Hepatocyte (in vitro differentiated cells): ENCODE measurements at regions not wholly inside any gene's neighbourhood (a gene's known extent, or its start where the extent isn't known, plus 50 kb on each side); places are given as distances from the start of the nearest gene placed in this dataset.

Experiments
- EZH2phosphoT487 ChIP-seq: fragments of 200-600 bp; sonication (generic); IDR thresholded peaks from one replicate; pipeline ENCODE4 v1.6.1; 2018; ENCODE audit warnings: antibody characterized with exemption, mild to moderate bottlenecking, low read depth, moderate library complexity; ENCODE audit not compliant: unreplicated experiment, severe bottlenecking
- TF ChIP-seq, protein P1 (sequence below): fragments of 200-600 bp; sonication (generic); IDR thresholded peaks from 2 replicates; pipeline ENCODE4 v1.5.1; 2016; ENCODE audit warnings: antibody characterized with exemption, mild to moderate bottlenecking; ENCODE audit not compliant: poor library complexity

- TF ChIP-seq, protein P1, sequence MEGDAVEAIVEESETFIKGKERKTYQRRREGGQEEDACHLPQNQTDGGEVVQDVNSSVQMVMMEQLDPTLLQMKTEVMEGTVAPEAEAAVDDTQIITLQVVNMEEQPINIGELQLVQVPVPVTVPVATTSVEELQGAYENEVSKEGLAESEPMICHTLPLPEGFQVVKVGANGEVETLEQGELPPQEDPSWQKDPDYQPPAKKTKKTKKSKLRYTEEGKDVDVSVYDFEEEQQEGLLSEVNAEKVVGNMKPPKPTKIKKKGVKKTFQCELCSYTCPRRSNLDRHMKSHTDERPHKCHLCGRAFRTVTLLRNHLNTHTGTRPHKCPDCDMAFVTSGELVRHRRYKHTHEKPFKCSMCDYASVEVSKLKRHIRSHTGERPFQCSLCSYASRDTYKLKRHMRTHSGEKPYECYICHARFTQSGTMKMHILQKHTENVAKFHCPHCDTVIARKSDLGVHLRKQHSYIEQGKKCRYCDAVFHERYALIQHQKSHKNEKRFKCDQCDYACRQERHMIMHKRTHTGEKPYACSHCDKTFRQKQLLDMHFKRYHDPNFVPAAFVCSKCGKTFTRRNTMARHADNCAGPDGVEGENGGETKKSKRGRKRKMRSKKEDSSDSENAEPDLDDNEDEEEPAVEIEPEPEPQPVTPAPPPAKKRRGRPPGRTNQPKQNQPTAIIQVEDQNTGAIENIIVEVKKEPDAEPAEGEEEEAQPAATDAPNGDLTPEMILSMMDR: no peak
- no peak for TF ChIP-seq EZH2phosphoT487
Observed at GRCh38 chr2:146129231-146129630, 1609.3 kb upstream of the ZEB2 start.
